C4-2B (cell line): ENCODE measurements at regions not wholly inside any gene's neighbourhood (a gene's known extent, or its start where the extent isn't known, plus 50 kb on each side); places are given as distances from the start of the nearest gene placed in this dataset.

Experiments used
- H3K27ac ChIP-seq: fragments of 450-650 bp; 2 replicates; pipeline ENCODE4 v1.5.1; 2017
- ZFX ChIP-seq: fragments of 450-650 bp; IDR thresholded peaks from 2 replicates; pipeline ENCODE4 v1.6.1; 2017
- TF ChIP-seq, protein P1 (sequence below): fragments of 450-650 bp; conservative IDR thresholded peaks from 2 replicates; pipeline ENCODE4 v1.5.1; 2017; ENCODE audit warnings: mild to moderate bottlenecking

DNA sequence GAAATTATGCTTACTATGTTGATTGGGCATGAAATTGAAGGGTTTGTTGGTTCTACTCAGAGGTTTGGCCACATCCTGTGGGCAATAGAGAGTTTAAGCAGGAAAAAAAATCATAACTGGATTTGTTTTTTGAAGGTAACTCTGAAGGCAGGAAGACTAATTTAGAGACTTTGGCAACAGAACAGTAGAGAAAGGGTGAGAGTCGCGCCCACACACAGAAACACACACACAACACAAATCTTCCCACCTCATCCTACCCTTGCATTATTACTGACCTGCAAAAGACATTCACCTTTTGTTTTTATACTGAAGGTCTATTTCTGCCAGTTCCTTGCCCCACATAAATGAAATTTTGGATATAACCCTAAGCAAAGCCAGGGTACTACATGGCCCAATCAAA lies 270.6 kb downstream of the TBL1XR1 start:
- H3K27ac ChIP-seq = no peak overlapping the region
- TF ChIP-seq ZFX = no peak
- TF ChIP-seq, protein P1, sequence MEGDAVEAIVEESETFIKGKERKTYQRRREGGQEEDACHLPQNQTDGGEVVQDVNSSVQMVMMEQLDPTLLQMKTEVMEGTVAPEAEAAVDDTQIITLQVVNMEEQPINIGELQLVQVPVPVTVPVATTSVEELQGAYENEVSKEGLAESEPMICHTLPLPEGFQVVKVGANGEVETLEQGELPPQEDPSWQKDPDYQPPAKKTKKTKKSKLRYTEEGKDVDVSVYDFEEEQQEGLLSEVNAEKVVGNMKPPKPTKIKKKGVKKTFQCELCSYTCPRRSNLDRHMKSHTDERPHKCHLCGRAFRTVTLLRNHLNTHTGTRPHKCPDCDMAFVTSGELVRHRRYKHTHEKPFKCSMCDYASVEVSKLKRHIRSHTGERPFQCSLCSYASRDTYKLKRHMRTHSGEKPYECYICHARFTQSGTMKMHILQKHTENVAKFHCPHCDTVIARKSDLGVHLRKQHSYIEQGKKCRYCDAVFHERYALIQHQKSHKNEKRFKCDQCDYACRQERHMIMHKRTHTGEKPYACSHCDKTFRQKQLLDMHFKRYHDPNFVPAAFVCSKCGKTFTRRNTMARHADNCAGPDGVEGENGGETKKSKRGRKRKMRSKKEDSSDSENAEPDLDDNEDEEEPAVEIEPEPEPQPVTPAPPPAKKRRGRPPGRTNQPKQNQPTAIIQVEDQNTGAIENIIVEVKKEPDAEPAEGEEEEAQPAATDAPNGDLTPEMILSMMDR = no peak

DNA sequence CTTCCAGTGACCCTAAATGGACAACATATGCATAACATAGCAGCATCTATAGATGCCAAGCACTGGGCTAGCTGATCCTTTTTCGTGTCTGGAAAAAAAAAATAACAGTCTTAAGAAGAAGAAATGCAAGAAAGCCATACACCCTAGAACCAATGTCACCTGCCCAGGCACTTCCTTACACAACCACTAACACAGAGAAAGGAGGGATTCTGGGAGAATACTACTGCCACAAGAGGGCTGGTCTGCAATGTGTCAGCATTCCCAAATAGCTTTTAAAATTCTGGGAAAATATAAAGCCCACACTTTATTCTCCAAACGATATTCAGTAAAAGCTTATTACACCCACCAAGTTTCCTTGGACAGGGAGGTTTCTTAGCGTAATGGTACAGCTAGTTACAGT lies 271.2 kb downstream of the TBL1XR1 start:
- no peak overlapping the region for H3K27ac ChIP-seq
- TF ChIP-seq, protein P1 = 0 out of 2 replicates have a peak, but pooled peaks have one; percentile 6
- TF ChIP-seq ZFX = no peak

- TF ChIP-seq ZFX = no peak
- TF ChIP-seq, protein P1 = no peak
- peak overlapping the region; percentile 68; the same call in 1 of the 2 replicates for H3K27ac ChIP-seq
Observed at GRCh38 chr3:176920766-176921160, 276.5 kb downstream of the TBL1XR1 start.

DNA sequence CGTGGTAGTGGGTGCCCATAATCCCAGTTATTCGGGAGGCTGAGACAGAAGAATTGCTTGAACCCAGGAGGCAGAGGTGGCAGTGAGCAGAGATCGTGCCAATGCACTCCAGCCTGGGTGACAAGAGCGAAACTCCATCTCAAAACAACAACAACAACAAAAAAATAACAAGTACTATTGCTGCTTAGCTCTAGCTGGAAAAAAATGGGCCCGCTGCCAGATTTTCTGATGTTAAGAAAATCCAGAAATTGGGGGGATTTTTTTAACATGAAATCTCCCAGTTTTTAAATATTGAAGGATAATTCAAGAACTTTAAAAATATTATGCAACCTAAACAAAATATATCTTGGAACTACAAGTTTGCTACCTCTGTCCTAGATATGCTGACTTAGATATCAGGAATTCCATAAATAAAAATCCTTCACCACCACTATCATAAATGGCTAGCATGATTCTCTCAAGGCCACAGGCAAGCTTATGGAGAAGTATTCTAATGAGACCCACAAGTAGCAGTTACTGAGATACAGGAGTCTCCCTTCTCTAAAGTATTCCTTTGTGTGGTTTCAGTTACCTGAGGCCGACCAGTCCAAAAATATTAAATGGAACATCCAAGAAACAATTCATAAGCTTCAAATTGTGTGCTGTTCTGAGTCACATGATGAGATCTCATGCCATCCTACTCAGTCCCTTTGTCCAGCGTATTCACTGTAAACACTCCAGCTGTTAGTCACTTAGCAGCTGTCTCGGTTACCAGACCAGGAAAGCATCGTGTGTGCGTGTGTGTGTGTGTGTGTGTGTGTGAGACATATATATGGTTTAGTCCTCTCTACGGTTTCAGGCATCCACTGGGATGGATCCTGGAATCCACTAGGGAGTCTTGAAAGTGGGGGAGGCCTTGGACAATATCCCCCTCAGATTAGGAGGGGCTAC lies 277.2 kb downstream of the TBL1XR1 start:
- TF ChIP-seq, protein P1 = no peak
- TF ChIP-seq ZFX = no peak
- H3K27ac ChIP-seq = peak overlapping the region; percentile 68; the same call in 1 of the 2 replicates

- TF ChIP-seq ZFX = peak; percentile 53
- TF ChIP-seq, protein P1 = no peak
- H3K27ac ChIP-seq = peak overlapping the region; percentile 17; the same call in 1 of the 2 replicates
Observed at GRCh38 chr3:176916777-176917176, 280.5 kb downstream of the TBL1XR1 start.

DNA sequence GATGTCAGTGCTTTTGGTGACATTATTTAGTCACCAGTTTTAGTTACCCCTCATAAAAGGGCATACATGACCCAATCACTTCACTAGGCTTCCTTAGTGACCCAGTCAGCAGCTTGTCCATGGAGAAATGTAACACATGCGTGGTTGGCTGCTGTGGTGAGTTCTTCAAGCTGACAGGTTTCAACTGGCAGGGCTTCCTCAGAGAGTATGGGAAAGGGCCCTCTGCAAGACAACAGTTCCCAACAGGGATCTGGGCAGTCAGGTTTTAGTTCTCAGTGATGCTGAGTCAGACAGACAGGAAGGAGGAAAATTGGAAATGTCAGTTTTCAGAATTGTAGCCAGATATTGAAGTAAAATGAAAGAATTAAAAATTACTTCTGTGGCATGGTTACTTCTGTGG lies 282.5 kb downstream of the TBL1XR1 start:
- no peak for TF ChIP-seq ZFX
- TF ChIP-seq, protein P1 = no peak
- H3K27ac ChIP-seq = no peak overlapping the region

DNA sequence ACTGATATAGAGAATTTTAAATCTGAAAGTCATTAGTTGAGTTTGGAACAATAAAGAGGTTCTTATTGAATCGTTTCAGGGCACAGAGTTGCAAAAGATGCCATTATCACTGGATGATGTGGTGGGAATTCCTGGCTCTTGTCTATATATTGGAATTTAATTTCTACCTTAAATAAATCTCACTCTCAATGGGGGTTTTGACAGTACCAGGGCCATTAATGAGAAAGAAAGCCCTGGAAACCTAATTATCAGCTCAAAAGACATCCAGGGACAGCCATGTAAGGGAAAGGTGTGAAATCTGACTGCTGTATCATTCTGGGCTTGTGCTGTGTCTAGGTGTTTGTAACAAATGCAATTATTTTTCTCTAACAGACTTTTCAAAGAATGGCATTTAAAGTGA lies 285.7 kb downstream of the TBL1XR1 start:
- no peak overlapping the region for H3K27ac ChIP-seq
- TF ChIP-seq, protein P1 = no peak
- no peak for TF ChIP-seq ZFX
